BE2C (cell line): ENCODE measurements at regions not wholly inside any gene's neighbourhood (a gene's known extent, or its start where the extent isn't known, plus 50 kb on each side); places are given as distances from the start of the nearest gene placed in this dataset.

Source experiments
- DNase-seq: peaks from one replicate; pipeline ENCODE4 v3.0.0-alpha.2; 2020
- H3K27me3 ChIP-seq: fragments of 250-450 bp; sonication (Bioruptor Pico); 2 replicates; pipeline ENCODE4 v1.5.1; 2020; ENCODE audit warnings: mild to moderate bottlenecking
- H3K36me3 ChIP-seq: fragments of 250-450 bp; sonication (Bioruptor Pico); 2 replicates; pipeline ENCODE4 v1.5.1; 2020; ENCODE audit warnings: mild to moderate bottlenecking
- H3K4me1 ChIP-seq: fragments of 250-450 bp; sonication (Bioruptor Pico); 2 replicates; pipeline ENCODE4 v1.5.1; 2020
- H3K4me3 ChIP-seq: 2 replicates; pipeline ENCODE4 v1.5.1; 2011; ENCODE audit warnings: low read depth, low read length
- H3K9me3 ChIP-seq: fragments of 250-450 bp; sonication (Bioruptor Pico); 2 replicates; pipeline ENCODE4 v1.5.1; 2020
- TF ChIP-seq, protein P1 (sequence below): IDR thresholded peaks from 2 replicates; pipeline ENCODE4 v1.5.1; 2012; ENCODE audit warnings: mild to moderate bottlenecking, low read depth, low read length

- Histone ChIP-seq H3K9me3 (no peaks in the 10 kb centered on the region), H3K4me3 (no peak overlapping the region), H3K27me3 (no peaks in the 10 kb centered on the region), H3K4me1 (peaks cover 8% of the 10 kb centered on the region), H3K36me3 (no peaks in the 10 kb centered on the region)
- no peak for DNase-seq
- TF ChIP-seq, protein P1, sequence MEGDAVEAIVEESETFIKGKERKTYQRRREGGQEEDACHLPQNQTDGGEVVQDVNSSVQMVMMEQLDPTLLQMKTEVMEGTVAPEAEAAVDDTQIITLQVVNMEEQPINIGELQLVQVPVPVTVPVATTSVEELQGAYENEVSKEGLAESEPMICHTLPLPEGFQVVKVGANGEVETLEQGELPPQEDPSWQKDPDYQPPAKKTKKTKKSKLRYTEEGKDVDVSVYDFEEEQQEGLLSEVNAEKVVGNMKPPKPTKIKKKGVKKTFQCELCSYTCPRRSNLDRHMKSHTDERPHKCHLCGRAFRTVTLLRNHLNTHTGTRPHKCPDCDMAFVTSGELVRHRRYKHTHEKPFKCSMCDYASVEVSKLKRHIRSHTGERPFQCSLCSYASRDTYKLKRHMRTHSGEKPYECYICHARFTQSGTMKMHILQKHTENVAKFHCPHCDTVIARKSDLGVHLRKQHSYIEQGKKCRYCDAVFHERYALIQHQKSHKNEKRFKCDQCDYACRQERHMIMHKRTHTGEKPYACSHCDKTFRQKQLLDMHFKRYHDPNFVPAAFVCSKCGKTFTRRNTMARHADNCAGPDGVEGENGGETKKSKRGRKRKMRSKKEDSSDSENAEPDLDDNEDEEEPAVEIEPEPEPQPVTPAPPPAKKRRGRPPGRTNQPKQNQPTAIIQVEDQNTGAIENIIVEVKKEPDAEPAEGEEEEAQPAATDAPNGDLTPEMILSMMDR, result no peak
These were observed 93.3 kb upstream of the DUSP5 start for GRCh38 chr10:110404413-110404812.

DNA sequence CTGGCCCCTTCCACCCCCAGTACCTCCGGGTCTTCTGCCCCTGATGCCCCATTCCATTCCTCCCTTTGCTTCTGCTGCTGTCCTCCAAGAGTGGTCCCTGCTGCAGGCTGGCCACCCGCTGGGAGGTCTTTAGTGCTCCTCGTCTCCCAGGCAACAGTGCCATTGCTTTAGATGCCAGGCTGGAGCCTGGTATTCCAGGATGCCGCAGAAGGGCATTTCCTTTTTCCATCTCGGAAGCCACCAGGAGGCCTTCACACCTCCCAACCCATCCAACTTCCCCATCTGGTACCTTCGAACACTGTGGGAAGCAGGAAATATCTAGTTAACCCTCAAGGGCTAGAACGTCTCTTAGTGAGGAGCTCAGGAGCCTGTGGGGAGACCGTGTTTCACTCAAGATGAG, 92.9 kb upstream of the DUSP5 start:
- no peaks in the 10 kb centered on the region for H3K36me3 ChIP-seq
- no peak overlapping the region for H3K4me3 ChIP-seq
- no peak for DNase-seq
- peaks cover 8% of the 10 kb centered on the region for H3K4me1 ChIP-seq
- TF ChIP-seq, protein P1, result no peak
- H3K27me3 ChIP-seq, result no peaks in the 10 kb centered on the region
- H3K9me3 ChIP-seq, result no peaks in the 10 kb centered on the region

- no peaks in the 10 kb centered on the region for H3K36me3 ChIP-seq
- no peak for DNase-seq
- TF ChIP-seq, protein P1, result no peak
- H3K4me1 ChIP-seq, result peaks cover 8% of the 10 kb centered on the region
- no peaks in the 10 kb centered on the region for H3K27me3 ChIP-seq
- H3K4me3 ChIP-seq, result no peak overlapping the region
- H3K9me3 ChIP-seq, result no peaks in the 10 kb centered on the region
These were observed 92.3 kb upstream of the DUSP5 start for GRCh38 chr10:110405380-110405779.

GRCh38 chr10:110407301-110408170, 90.2 kb upstream of the DUSP5 start:
- H3K27me3 ChIP-seq, result no peaks in the 10 kb centered on the region
- H3K9me3 ChIP-seq, result no peaks in the 10 kb centered on the region
- H3K36me3 ChIP-seq, result no peaks in the 10 kb centered on the region
- H3K4me3 ChIP-seq, result no peak overlapping the region
- DNase-seq, result no peak
- peaks cover 8% of the 10 kb centered on the region for H3K4me1 ChIP-seq
- TF ChIP-seq, protein P1, result no peak

- Histone ChIP-seq H3K4me3 (no peak overlapping the region), H3K36me3 (no peaks in the 10 kb centered on the region), H3K9me3 (no peaks in the 10 kb centered on the region), H3K27me3 (no peaks in the 10 kb centered on the region), H3K4me1 (peaks cover 8% of the 10 kb centered on the region)
- DNase-seq, result no peak
- TF ChIP-seq, protein P1, result no peak
These were observed 89.4 kb upstream of the DUSP5 start for GRCh38 chr10:110408203-110408871.

- Histone ChIP-seq H3K9me3 (no peaks in the 10 kb centered on the region), H3K27me3 (no peaks in the 10 kb centered on the region), H3K36me3 (no peaks in the 10 kb centered on the region), H3K4me3 (no peak overlapping the region), H3K4me1 (peaks cover 8% of the 10 kb centered on the region)
- TF ChIP-seq, protein P1, result no peak
- DNase-seq, result no peak
These were observed 88.8 kb upstream of the DUSP5 start for GRCh38 chr10:110408943-110409342.
